ENCODE measurements at regions not wholly inside any gene's neighbourhood (a gene's known extent, or its start where the extent isn't known, plus 50 kb on each side); places are given as distances from the start of the nearest gene placed in this dataset.

DNA sequence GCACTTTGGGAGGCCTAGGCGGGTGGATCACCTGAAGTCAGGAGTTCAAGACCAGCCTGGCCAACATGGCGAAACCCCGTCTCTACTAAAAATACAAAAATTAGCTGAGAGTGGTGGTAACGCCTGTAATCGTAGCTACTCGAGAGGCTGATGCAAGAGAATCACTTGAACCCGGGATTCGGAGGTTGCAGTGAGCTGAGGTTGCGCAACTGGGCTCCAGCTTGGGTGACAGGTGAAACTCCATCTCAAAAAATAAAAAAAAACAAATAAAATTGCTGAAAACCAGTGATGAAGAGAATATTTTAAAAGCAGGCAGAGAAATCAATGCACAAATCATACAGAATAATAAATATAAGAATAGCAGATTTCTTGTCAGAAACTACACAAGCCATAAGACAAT, 129.3 kb downstream of the SLIT2 start:
- H4K20me1 ChIP-seq (ENCODE audit: low read depth, low read length): no peaks in the 10 kb centered on the region
- H3K4me3 ChIP-seq (ENCODE audit: insufficient read depth, low read length, poor library complexity, severe bottlenecking): no peak overlapping the region
- no peaks in the 10 kb centered on the region for H3K79me2 ChIP-seq (ENCODE audit: insufficient read depth, low read length)
- no peaks in the 10 kb centered on the region for H3K36me3 ChIP-seq (ENCODE audit: low read length)
- H3K27me3 ChIP-seq (ENCODE audit: low read length): no peaks in the 10 kb centered on the region; the same call in 1 of the 2 replicates
- H3F3A ChIP-seq (ENCODE audit: insufficient read depth): no peaks in the 10 kb centered on the region
- H3K9ac ChIP-seq (ENCODE audit: low read length): no peak overlapping the region
- no peak overlapping the region for H3K4me2 ChIP-seq (ENCODE audit: low read depth, low read length, poor library complexity, severe bottlenecking)
- H3K9me2 ChIP-seq (replicated peaks; ENCODE audit: insufficient read depth, low read length): no peaks in the 10 kb centered on the region
- no peaks in the 10 kb centered on the region for H3K9me3 ChIP-seq (ENCODE audit: insufficient read depth, low read length)
- no peak overlapping the region for H2AFZ ChIP-seq (ENCODE audit: low read depth, low read length, severe bottlenecking)
- no peak overlapping the region for H3K27ac ChIP-seq (ENCODE audit: low read depth, low read length)
- no peak for TF ChIP-seq EZH2phosphoT487 (conservative IDR thresholded peaks at IDR 0.05; ENCODE audit: low read length)
- TF ChIP-seq, protein P1, sequence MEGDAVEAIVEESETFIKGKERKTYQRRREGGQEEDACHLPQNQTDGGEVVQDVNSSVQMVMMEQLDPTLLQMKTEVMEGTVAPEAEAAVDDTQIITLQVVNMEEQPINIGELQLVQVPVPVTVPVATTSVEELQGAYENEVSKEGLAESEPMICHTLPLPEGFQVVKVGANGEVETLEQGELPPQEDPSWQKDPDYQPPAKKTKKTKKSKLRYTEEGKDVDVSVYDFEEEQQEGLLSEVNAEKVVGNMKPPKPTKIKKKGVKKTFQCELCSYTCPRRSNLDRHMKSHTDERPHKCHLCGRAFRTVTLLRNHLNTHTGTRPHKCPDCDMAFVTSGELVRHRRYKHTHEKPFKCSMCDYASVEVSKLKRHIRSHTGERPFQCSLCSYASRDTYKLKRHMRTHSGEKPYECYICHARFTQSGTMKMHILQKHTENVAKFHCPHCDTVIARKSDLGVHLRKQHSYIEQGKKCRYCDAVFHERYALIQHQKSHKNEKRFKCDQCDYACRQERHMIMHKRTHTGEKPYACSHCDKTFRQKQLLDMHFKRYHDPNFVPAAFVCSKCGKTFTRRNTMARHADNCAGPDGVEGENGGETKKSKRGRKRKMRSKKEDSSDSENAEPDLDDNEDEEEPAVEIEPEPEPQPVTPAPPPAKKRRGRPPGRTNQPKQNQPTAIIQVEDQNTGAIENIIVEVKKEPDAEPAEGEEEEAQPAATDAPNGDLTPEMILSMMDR (IDR thresholded peaks at IDR 0.05; ENCODE audit: insufficient read depth, low read length, poor library complexity, severe bottlenecking): no peak

- Histone ChIP-seq H3K9me3 (ENCODE audit: insufficient read depth, low read length) (no peaks in the 10 kb centered on the region), H3K79me2 (ENCODE audit: insufficient read depth, low read length) (no peaks in the 10 kb centered on the region), H3K4me2 (ENCODE audit: low read depth, low read length, poor library complexity, severe bottlenecking) (no peak overlapping the region), H3K36me3 (ENCODE audit: low read length) (no peaks in the 10 kb centered on the region), H3F3A (ENCODE audit: insufficient read depth) (no peaks in the 10 kb centered on the region), H3K27me3 (ENCODE audit: low read length) (no peaks in the 10 kb centered on the region; the same call in 1 of the 2 replicates), H3K27ac (ENCODE audit: low read depth, low read length) (no peak overlapping the region), H3K9ac (ENCODE audit: low read length) (no peak overlapping the region), H2AFZ (ENCODE audit: low read depth, low read length, severe bottlenecking) (no peak overlapping the region), H3K4me3 (ENCODE audit: insufficient read depth, low read length, poor library complexity, severe bottlenecking) (no peak overlapping the region), H4K20me1 (ENCODE audit: low read depth, low read length) (no peaks in the 10 kb centered on the region), H3K9me2 (replicated peaks; ENCODE audit: insufficient read depth, low read length) (no peaks in the 10 kb centered on the region)
- TF ChIP-seq, protein P1 (IDR thresholded peaks at IDR 0.05; ENCODE audit: insufficient read depth, low read length, poor library complexity, severe bottlenecking): no peak
- no peak for TF ChIP-seq EZH2phosphoT487 (conservative IDR thresholded peaks at IDR 0.05; ENCODE audit: low read length)
Measured at GRCh38 chr4:20383283-20383682, 131.6 kb downstream of the SLIT2 start.

DNA sequence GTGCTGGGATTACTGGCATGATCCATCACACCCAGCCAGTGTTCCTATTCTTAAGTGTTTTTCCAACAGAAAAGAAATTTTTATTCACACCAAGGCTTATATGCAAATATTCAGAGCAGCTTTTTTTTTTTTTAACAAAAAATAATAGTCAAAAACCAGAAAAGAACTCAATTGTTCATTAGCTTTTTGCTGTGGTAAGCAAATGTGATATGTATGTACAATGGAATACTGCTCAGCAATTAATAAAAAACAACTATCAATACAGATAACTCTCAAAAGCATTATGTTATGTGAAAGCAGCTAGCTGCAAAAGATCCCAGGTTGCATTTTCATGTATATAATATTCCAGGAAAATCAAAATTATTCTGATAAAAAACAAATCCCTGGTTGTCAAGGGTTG, 132.3 kb downstream of the SLIT2 start:
- H3K79me2 ChIP-seq (ENCODE audit: insufficient read depth, low read length): no peaks in the 10 kb centered on the region
- H3K4me2 ChIP-seq (ENCODE audit: low read depth, low read length, poor library complexity, severe bottlenecking): no peak overlapping the region
- TF ChIP-seq EZH2phosphoT487 (conservative IDR thresholded peaks at IDR 0.05; ENCODE audit: low read length): no peak
- TF ChIP-seq, protein P1 (IDR thresholded peaks at IDR 0.05; ENCODE audit: insufficient read depth, low read length, poor library complexity, severe bottlenecking): no peak

More for the DNA sequence above, 132.3 kb downstream of the SLIT2 start:
- Histone ChIP-seq H3F3A (ENCODE audit: insufficient read depth) (no peaks in the 10 kb centered on the region), H3K4me3 (ENCODE audit: insufficient read depth, low read length, poor library complexity, severe bottlenecking) (no peak overlapping the region), H3K27ac (ENCODE audit: low read depth, low read length) (no peak overlapping the region), H3K9me3 (ENCODE audit: insufficient read depth, low read length) (no peaks in the 10 kb centered on the region), H3K9ac (ENCODE audit: low read length) (no peak overlapping the region), H3K27me3 (ENCODE audit: low read length) (no peaks in the 10 kb centered on the region; the same call in 1 of the 2 replicates), H3K9me2 (replicated peaks; ENCODE audit: insufficient read depth, low read length) (no peaks in the 10 kb centered on the region), H3K36me3 (ENCODE audit: low read length) (no peaks in the 10 kb centered on the region), H4K20me1 (ENCODE audit: low read depth, low read length) (no peaks in the 10 kb centered on the region), H2AFZ (ENCODE audit: low read depth, low read length, severe bottlenecking) (no peak overlapping the region)
